Breast epithelium (tissue), 3 donors: ENCODE measurements at regions not wholly inside any gene's neighbourhood (a gene's known extent, or its start where the extent isn't known, plus 50 kb on each side); places are given as distances from the start of the nearest gene placed in this dataset.

Source experiments
- POLR2AphosphoS5 ChIP-seq, 3 donors: sonication (generic); formaldehyde crosslinking; IDR thresholded peaks; one replicate each; pipeline ENCODE4 v1.6.1; 2017; ENCODE audit warnings: antibody characterized with exemption in 3 of 3
- TF ChIP-seq, protein P1 (sequence below), 3 donors: fragments of 450-650 bp; IDR thresholded peaks; one replicate each; pipeline ENCODE4 v1.5.1; 2016 to 2017; ENCODE audit warnings: antibody characterized with exemption in 3 of 3, mild to moderate bottlenecking in 3 of 3, moderate library complexity in 3 of 3

DNA sequence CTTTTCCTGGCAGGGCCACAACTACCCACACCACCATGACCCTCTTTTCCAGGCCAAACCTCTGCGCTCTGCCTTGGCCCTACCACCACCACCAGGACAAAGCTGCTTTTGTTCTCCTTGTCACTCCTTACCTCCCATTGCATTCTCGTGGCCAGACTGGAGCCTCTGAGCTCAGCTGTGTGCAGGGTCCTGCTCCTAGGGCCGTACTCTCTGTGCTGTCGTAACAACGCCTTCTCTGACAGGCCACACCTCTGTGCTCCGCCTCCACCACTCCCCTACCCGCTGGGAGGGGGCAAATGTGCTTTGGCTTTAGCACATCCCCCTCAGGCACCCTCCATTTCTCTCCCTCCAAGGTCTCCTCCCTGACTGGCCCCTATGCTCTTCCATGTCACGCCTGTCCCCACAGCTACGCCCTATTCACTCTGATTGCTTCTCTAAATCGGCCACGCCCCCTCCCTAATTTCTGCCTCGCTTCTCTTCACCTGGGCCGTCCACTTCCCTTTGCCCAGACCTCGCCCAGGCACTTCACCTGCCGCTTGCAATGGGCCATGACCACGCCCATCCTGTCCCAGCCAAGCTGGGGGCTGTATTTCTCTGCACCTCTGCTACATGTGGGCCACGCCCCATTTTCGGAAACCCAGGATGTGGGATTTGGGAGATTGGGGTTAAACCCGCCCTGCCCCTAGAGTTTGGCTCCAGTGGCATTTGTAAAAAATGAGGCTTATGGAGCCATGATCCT, 472.3 kb downstream of the KLF12 start:
- TF ChIP-seq, protein P1, sequence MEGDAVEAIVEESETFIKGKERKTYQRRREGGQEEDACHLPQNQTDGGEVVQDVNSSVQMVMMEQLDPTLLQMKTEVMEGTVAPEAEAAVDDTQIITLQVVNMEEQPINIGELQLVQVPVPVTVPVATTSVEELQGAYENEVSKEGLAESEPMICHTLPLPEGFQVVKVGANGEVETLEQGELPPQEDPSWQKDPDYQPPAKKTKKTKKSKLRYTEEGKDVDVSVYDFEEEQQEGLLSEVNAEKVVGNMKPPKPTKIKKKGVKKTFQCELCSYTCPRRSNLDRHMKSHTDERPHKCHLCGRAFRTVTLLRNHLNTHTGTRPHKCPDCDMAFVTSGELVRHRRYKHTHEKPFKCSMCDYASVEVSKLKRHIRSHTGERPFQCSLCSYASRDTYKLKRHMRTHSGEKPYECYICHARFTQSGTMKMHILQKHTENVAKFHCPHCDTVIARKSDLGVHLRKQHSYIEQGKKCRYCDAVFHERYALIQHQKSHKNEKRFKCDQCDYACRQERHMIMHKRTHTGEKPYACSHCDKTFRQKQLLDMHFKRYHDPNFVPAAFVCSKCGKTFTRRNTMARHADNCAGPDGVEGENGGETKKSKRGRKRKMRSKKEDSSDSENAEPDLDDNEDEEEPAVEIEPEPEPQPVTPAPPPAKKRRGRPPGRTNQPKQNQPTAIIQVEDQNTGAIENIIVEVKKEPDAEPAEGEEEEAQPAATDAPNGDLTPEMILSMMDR (IDR thresholded peaks at IDR 0.05): no peak
- no peak for TF ChIP-seq POLR2AphosphoS5 (IDR thresholded peaks at IDR 0.05)
